DMS153 treated with DMSO at 0.1 percent for 48 hours (cell line): ENCODE measurements at regions not wholly inside any gene's neighbourhood (a gene's known extent, or its start where the extent isn't known, plus 50 kb on each side); places are given as distances from the start of the nearest gene placed in this dataset.

Source experiments
- DNase-seq: peaks from one replicate; lab custom pipeline; 2025; ENCODE audit not compliant: unreplicated experiment; lab: John Stamatoyannopoulos, UW

DNA sequence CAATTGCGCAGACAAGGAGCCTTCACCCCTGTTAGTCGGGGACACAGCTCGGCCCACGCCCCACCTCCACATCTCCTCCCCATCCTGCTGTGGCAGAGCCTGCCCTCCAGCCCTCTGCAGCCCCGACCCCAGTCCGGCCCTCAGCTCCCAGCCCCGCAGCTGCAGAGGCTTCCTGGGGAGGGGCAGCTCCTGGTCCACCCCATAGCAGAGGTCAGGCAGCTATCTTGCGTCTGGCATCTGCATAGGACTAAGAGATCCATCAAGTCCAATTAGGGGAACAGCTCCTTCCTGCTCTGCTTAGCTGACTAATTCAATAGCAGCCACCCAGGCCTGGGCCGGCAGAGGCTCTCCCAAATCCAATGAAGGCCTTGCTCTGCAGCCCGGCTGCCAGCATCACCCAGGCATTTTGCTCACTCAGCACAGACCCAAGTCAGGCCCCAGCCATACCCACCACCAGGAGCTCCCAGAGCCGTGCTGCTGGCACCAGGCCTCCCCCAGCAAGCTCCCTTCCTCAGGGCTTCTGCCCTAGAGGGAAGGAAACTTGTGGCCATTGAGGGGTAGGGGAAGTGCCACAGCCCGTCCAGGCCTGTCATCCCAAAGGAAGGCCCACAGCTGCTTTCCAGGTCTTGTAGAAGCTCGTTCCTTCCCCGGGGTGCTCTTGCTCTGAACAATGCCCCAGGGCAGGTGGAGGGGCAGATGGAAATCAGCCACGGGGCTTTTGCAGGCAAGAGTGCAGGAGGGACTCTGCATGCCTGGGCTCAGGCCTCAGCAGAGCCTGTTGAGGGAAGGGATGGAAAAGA lies 106.2 kb upstream of the RET start:
- no peak for DNase-seq

DNA sequence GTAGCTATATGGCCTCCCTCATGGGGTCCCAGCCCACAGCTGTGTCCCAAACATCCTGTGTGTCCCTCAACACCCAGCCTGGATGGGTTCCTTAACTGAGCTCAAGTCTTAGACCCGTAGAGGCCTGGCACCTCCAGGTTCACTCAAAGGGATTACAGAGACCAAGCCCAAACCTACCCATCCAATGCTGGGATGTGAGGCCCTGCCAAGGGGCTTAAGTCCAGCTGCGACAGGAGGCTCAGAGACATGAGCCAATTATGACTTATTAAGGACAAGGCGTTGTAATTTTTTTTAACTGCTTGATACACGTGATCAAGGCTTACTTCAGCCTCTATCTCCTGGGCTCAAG lies 105.6 kb upstream of the RET start:
- DNase-seq, result no peak

- DNase-seq, result no peak
Measured at GRCh38 chr10:42972946-42973345, 103.9 kb upstream of the RET start.

GRCh38 chr10:42973411-42973810 lies 103.5 kb upstream of the RET start:
- DNase-seq, result no peak

- DNase-seq, result no peak
Measured at GRCh38 chr10:42973870-42974692, 102.8 kb upstream of the RET start.

DNA sequence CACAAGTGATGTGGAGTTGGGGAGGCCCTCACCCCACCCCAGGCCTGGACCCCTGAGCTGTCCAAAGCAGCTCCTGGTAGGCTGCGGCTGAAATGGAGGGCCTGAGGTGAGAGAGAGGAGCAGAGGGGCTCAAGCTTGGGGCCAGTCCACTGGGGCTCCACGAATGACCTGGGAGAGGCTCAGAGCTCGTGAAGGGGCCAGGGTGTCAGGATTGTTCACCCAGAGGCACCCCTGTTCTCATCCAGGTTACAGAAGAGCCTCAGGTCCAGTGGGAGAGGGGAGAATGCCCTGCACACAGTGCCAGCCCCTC lies 102.2 kb upstream of the RET start:
- no peak for DNase-seq

DNA sequence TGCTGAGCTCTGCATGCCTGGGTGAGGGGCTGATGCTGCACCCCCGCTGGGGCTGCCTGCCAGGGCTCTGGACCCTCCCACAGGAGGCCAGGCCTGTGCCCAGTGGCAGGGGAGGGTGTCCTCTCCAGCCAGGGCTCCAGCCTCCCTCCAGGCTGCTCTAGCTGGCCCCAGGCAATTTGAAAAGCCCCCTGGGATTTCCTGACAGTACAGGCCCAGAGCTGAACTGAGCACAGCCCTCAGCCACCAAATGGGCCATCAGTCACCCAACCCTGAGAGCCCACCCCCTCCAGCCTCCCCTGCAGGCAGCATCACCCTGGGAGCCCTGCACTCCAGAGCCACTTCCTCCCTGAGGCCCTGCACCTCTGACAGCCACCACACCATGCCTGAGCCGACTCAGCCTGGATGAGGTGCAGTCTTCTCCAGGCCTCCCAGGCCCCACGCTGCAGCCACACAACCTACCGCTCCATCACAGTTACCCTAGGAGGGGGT lies 101.8 kb upstream of the RET start:
- DNase-seq, result no peak

- DNase-seq, result no peak
Measured at GRCh38 chr10:42975558-42976340, 101.1 kb upstream of the RET start.

- DNase-seq, result no peak
Measured at GRCh38 chr10:42976351-42977031, 100.4 kb upstream of the RET start.

DNA sequence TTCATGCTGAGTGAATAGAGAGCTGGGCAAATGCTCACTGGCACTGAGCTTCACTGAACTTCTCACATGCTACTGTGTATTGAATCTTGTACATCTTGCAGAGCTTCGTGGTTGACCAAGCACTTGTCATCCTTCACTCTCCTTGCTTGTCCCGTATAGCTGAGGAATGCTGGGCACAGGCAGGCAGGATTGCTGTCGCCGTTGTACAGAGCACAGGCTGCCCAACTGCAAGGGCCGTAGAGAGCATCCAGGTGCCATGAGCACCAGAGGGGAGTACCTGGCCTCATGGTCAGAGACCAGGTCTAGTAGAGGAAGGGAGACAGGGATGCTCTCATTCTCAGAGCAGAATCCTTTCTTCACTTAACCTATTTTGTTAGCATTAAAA lies 99.8 kb upstream of the RET start:
- DNase-seq, result no peak

GRCh38 chr10:42979181-42979580 lies 97.7 kb upstream of the RET start:
- no peak for DNase-seq

DNA sequence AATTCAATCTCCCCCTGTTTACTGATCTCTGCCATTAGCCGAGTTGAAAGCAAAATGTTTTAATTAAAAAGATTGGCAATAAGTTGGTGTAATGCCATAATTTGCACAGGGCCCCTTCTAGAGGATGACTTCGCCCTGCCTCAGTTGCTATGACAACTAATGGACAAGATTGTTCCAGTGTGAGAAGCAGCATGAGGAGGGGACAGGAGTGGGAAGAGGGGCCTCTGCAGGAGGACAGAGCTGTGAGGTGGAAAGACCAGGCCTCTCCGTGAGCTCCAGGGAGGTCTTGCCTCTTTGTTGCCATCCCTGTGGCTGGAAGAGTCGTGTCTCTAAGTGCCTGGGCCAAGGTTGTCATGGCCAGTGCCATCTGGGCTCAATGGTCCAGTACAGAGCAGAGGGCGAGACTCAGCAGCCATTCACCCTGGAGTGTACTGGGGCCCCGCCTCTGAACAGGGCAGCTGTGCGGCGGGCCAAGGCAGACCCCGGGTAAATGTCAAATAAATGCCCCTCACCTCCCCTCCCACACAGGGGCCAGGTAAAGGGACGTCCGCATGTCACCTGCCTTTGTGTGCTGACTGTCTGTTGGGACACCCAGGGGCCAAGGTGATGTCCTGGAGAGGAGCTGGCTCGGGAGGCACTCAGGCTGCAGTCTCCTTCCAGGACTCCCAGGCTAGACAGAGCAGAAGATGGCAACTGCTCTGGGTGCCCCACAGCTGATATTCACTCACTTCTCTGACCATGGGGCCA lies 97.0 kb upstream of the RET start:
- DNase-seq, result no peak

GRCh38 chr10:42980553-42981357 lies 96.1 kb upstream of the RET start:
- DNase-seq, result no peak

DNA sequence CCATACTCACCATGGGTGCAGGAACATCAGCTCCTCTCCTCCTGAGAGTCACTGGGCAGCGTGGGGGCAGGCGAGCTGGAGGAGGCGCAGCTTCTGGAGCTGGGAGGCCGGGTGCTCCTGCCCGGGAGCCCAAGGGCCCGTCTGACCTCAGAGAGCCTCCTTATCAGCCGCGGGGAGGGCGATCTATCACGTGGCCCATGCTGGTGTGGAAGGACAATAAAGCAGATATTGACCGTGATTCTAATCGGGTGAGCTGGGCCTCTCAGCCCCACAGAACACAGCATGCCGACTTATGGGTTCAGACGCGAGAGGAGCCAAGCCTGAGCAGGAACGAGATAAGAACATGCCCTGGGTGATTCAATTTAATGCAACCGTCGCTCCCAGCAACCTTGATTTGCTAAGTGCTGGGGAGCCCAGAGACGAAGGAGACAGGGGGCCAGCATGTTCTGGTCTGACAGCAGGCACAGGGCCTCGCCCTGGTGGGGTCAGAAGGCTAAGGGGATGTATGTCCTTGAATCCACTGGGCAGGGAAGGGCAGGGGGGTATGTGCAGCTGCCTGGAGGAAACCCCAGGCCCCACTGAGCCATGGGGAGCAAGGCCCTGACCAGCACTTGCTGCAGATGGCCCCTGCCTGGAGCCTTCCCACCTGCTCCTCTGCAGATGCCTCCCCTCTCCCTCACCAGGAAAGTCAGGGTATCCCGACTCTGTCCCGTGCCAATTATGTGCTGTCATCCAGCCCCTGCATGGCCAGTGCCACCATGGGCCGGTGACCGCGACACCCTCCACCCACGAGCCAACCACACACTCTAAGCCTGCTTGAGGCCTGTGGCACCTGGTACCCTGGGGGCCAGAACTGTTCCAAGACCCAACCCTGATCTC lies 95.3 kb upstream of the RET start:
- no peak for DNase-seq

DNA sequence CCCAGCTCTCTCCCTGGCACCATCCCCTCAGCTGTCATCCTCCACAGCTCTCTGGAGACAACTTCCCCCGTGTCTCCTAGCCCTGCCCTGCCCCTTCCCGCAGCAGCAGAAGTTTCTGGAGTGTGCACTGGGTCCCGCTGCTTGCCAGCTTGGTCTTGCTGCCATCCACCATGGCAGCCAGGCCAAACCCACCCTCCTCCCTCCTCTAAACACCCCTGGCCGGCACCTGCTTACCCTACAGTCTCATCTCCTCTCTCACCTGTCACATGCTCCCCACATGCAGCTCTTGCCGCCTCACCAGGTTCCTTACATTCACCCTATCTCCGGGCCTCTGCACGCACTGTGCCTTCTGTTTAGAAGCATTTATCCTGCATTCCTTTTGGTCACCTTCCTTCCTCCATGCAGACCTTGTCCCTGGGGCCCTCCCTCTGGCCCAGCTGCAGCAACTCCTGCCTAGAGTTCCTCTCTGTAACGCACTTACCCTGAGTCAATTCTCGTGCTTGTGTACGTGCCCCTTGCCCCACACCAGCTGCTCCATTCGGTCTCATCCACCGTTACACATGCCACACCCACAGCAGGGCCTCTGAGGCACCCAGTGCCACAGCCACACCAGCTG lies 93.9 kb upstream of the RET start:
- no peak for DNase-seq

- DNase-seq, result no peak
Measured at GRCh38 chr10:42983591-42983990, 93.3 kb upstream of the RET start.

GRCh38 chr10:42984035-42984610 lies 92.7 kb upstream of the RET start:
- no peak for DNase-seq

DNA sequence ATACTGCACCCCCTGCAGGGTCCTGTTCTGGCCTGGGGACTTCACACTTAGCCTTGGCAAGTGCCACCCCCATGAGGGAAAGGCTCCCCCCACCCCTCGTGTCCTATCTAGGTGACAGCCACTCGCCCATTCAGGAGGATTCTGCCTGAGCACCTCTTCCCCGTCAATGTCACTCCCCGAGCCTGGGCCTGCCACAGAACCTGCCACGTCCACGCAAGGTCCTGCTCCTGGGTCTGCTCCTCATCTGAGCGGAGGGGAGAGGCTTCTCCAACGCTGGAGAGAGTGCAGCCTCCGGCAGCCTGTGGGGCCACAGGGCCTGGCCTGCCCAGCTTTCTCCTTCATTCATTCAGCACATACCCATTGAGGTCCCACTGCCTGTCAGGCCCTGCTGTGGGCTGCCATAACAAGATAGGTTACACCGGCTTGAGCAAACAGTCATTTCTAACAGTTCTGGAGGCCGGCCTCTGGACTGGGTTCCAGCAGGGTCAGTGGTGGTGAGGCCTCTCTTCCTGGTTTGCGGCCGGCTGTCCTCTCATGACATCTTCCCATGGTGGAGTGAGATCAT lies 92.0 kb upstream of the RET start:
- no peak for DNase-seq
